WI38 (cell line): ENCODE measurements at regions not wholly inside any gene's neighbourhood (a gene's known extent, or its start where the extent isn't known, plus 50 kb on each side); places are given as distances from the start of the nearest gene placed in this dataset.

ENCODE experiments used
- H3K4me3 ChIP-seq: 2 replicates; pipeline ENCODE4 v1.5.1; 2011; ENCODE audit warnings: low read depth, mild to moderate bottlenecking, control low read depth, low read length
- TF ChIP-seq, protein P1 (sequence below): IDR thresholded peaks from 2 replicates; pipeline ENCODE4 v1.5.1; 2012; ENCODE audit warnings: low read depth, mild to moderate bottlenecking, control low read depth, low read length

DNA sequence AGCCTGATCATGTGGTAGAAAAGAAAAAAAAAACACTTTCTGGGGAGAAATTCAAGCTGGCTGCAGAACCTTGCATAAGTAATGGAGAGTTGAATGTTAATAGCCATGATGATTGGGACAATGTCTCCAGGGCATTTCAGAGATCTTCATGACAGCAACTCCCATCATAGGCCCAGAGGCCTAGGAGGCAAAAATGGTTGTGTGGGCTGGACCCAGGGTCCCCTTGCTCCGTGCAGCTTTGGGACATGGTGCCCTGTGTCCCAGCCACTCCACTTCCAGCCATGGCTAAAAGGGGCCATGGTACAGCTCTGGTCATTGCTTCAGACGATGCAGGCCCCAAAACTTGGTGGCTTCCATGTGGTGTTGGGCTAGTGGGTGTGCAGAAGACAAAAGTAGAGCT, 1170.9 kb downstream of the C4orf33 start:
- H3K4me3 ChIP-seq = no peak overlapping the region
- TF ChIP-seq, protein P1, sequence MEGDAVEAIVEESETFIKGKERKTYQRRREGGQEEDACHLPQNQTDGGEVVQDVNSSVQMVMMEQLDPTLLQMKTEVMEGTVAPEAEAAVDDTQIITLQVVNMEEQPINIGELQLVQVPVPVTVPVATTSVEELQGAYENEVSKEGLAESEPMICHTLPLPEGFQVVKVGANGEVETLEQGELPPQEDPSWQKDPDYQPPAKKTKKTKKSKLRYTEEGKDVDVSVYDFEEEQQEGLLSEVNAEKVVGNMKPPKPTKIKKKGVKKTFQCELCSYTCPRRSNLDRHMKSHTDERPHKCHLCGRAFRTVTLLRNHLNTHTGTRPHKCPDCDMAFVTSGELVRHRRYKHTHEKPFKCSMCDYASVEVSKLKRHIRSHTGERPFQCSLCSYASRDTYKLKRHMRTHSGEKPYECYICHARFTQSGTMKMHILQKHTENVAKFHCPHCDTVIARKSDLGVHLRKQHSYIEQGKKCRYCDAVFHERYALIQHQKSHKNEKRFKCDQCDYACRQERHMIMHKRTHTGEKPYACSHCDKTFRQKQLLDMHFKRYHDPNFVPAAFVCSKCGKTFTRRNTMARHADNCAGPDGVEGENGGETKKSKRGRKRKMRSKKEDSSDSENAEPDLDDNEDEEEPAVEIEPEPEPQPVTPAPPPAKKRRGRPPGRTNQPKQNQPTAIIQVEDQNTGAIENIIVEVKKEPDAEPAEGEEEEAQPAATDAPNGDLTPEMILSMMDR = no peak

- TF ChIP-seq, protein P1 = no peak
Measured at GRCh38 chr4:130288576-130288975, 1192.6 kb downstream of the C4orf33 start.

GRCh38 chr4:130293692-130294091, 1197.7 kb downstream of the C4orf33 start:
- H3K4me3 ChIP-seq = no peak overlapping the region
- TF ChIP-seq, protein P1 = no peak

More at GRCh38 chr4:130288576-130288975, 1192.6 kb downstream of the C4orf33 start:
- H3K4me3 ChIP-seq = no peak overlapping the region

DNA sequence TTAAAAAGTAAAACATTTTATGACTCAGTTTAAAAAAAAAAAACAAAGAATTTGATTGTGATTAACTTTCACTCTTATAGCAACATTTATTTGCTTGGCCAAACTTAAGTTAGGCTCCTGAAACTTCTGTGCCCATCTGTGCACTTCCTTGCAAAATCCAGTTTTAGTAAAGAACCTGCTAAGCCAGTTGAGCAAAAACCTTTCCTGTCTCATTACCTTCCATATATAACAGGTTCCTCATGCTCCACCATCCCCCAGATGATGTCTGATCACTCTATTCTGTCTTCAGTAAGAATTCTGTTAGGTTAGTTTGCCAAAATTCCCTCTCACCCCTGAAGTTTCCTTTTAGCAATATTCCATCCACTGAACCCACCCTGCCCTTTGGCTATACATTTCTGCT, 1200.5 kb downstream of the C4orf33 start:
- TF ChIP-seq, protein P1 = no peak
- H3K4me3 ChIP-seq = no peak overlapping the region

GRCh38 chr4:130306566-130306965, 1210.6 kb downstream of the C4orf33 start:
- H3K4me3 ChIP-seq = no peak overlapping the region
- TF ChIP-seq, protein P1 = no peak

- TF ChIP-seq, protein P1 = no peak
- no peak overlapping the region for H3K4me3 ChIP-seq
Measured at GRCh38 chr4:130309221-130309620, 1213.3 kb downstream of the C4orf33 start.

- TF ChIP-seq, protein P1 = no peak
- H3K4me3 ChIP-seq = no peak overlapping the region
Measured at GRCh38 chr4:130322439-130322838, 1226.5 kb downstream of the C4orf33 start.
